PFSK-1 (cell line): ENCODE measurements at regions not wholly inside any gene's neighbourhood (a gene's known extent, or its start where the extent isn't known, plus 50 kb on each side); places are given as distances from the start of the nearest gene placed in this dataset.

Experiments
- POLR2AphosphoS5 ChIP-seq: IDR thresholded peaks from 2 replicates; pipeline ENCODE4 v1.6.1; 2012; ENCODE audit warnings: low read depth, mild to moderate bottlenecking, control low read depth, low read length, moderate library complexity
- TAF1 ChIP-seq: IDR thresholded peaks from 2 replicates; pipeline ENCODE4 v1.6.1; 2012; ENCODE audit warnings: low read length, control low read depth, borderline replicate concordance; ENCODE audit not compliant: insufficient read depth

DNA sequence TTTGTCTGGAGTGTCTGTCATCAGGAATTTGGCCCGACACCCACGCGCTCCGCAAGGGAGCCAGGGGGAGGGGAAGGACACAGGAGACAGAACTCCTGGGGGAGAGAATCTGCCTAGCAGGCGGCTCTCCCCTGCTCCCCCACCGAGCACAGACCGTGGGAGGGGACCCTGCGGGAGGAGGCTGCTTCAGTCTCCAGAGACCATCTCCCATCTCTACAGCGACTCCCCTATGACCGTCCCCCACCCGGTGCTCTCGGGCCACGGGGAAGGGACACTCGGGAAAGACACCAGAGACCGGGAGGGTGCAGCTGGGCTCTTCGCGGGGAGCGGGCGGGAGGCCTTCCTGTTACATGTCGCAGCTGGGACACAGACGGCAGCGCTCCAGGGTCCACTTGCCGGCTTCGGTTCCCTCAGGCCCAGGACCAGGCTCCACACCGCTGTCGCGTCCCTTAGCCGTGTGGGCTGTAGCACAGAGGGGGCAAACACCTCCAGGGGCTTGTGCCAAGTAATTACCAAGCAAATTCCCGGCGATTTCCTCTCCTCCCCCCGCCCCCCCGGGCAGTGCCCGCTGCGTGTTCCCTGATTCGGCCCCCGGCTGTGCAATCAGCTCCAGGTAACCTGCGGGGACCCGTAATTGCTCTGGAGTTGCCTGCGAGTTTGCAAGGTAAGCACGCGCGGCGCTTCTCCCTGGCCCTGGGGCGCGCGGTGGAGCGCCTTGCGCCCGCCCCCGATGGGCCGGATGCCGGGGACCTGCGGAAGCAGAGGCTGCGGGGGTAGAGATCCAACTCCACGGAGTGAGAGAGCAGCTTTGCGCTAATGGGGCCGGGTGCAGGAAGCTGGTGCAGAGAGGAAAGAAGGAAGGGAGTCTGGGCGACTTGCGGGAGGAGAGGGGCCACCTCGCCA, 155.1 kb upstream of the CADM1 start:
- TF ChIP-seq POLR2AphosphoS5 (no peak), TAF1 (no peak)
